ENCODE measurements at regions not wholly inside any gene's neighbourhood (a gene's known extent, or its start where the extent isn't known, plus 50 kb on each side); places are given as distances from the start of the nearest gene placed in this dataset.

DNA sequence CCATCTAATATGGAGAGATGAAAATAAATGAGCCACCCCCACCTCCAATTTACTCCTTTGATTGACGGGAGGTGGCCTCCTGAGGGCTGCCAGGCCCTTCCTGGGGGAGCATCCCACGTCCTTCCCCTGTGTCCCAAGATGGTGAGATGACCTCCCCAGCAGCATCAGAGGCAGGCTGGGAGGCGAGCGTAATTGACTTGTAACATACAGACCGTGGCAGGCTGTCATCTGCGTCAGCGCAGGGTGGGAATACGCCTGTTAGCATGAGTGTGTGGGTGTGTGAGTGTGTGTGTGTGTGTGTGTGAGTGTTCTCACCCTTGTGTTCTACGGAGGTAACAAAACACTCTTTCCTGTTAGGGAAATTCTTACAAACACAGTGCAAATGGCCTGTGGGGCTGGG lies 156.9 kb upstream of the CIBAR2 start:
- TF ChIP-seq EZH2phosphoT487 (IDR thresholded peaks at IDR 0.05; ENCODE audit: low read depth), result no peak
- TF ChIP-seq, protein P1, sequence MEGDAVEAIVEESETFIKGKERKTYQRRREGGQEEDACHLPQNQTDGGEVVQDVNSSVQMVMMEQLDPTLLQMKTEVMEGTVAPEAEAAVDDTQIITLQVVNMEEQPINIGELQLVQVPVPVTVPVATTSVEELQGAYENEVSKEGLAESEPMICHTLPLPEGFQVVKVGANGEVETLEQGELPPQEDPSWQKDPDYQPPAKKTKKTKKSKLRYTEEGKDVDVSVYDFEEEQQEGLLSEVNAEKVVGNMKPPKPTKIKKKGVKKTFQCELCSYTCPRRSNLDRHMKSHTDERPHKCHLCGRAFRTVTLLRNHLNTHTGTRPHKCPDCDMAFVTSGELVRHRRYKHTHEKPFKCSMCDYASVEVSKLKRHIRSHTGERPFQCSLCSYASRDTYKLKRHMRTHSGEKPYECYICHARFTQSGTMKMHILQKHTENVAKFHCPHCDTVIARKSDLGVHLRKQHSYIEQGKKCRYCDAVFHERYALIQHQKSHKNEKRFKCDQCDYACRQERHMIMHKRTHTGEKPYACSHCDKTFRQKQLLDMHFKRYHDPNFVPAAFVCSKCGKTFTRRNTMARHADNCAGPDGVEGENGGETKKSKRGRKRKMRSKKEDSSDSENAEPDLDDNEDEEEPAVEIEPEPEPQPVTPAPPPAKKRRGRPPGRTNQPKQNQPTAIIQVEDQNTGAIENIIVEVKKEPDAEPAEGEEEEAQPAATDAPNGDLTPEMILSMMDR (IDR thresholded peaks at IDR 0.05; ENCODE audit: low read depth, low read length), result no peak
